IMR-90 (cell line): ENCODE measurements at regions not wholly inside any gene's neighbourhood (a gene's known extent, or its start where the extent isn't known, plus 50 kb on each side); places are given as distances from the start of the nearest gene placed in this dataset.

Experiments
- ATAC-seq: fragments of 200-7000 bp; cut with Tn5 transposase; 2 replicates; pipeline ENCODE4 v1.9.1; 2020; ENCODE audit warnings: low read depth, mild to moderate bottlenecking, moderate library complexity
- BruUV-seq: library from RNA; stranded (reverse); fragments of 400-500 nt; replicated peaks from 2 replicates; lab custom pipeline; 2021; lab: Mats Ljungman, UMichigan
- CTCF ChIA-PET: fragments of 300-600 bp; formaldehyde crosslinking; extraction: SDS; loops from one replicate; lab custom pipeline; 2021; ENCODE audit warnings: antibody characterized with exemption; lab: Yijun Ruan, JAX
- POLR2A ChIA-PET: fragments of 300-600 bp; sonication (Branson Sonifier 250); formaldehyde crosslinking; loops from one replicate; lab custom pipeline; 2022; ENCODE audit warnings: antibody characterized with exemption; ENCODE audit not compliant: unreplicated experiment; lab: Charles Lee
- DNase-seq: peaks from one replicate; pipeline ENCODE4 v3.0.0; 2013
- H2AFZ ChIP-seq: replicated peaks from 2 replicates; pipeline ENCODE3; 2013; ENCODE audit warnings: low read length, mild to moderate bottlenecking; ENCODE audit not compliant: poor library complexity
- H2AK5ac ChIP-seq: 2 replicates; pipeline ENCODE4 v1.6.1; 2013; ENCODE audit warnings: low read depth, low read length, inconsistent platforms
- H2AK9ac ChIP-seq: replicated peaks from 2 replicates; pipeline ENCODE3; 2013; ENCODE audit warnings: mild to moderate bottlenecking, low read depth, low read length, moderate library complexity; ENCODE audit not compliant: poor library complexity
- H2BK120ac ChIP-seq: 2 replicates; pipeline ENCODE4 v1.6.1; 2013; ENCODE audit warnings: low read depth, low read length, inconsistent platforms
- H2BK15ac ChIP-seq: 3 replicates; pipeline ENCODE4 v1.6.1; 2013; ENCODE audit warnings: low read depth, low read length, inconsistent platforms
- H2BK20ac ChIP-seq: 2 replicates; pipeline ENCODE4 v1.6.1; 2013; ENCODE audit warnings: low read depth, mild to moderate bottlenecking, inconsistent platforms, low read length, moderate library complexity
- H2BK5ac ChIP-seq: 2 replicates; pipeline ENCODE4 v1.6.1; 2013; ENCODE audit warnings: mild to moderate bottlenecking, low read depth, low read length, inconsistent platforms; ENCODE audit not compliant: poor library complexity, severe bottlenecking
- H3K14ac ChIP-seq: replicated peaks from 2 replicates; pipeline ENCODE4 v1.6.1; 2013; ENCODE audit warnings: low read depth, low read length, inconsistent platforms
- H3K18ac ChIP-seq: 2 replicates; pipeline ENCODE4 v1.6.1; 2013; ENCODE audit warnings: low read depth, low read length, control low read depth
- H3K23ac ChIP-seq: 2 replicates; pipeline ENCODE4 v1.6.1; 2013; ENCODE audit warnings: low read depth, low read length, inconsistent platforms
- H3K27ac ChIP-seq: 2 replicates; pipeline ENCODE4 v1.5.1; 2013; ENCODE audit warnings: mild to moderate bottlenecking, control low read depth, low read length; ENCODE audit not compliant: insufficient read depth
- H3K27me3 ChIP-seq: 2 replicates; pipeline ENCODE4 v1.6.1; 2013; ENCODE audit warnings: low read length; ENCODE audit not compliant: control insufficient read depth, insufficient read depth
- H3K36me3 ChIP-seq: 2 replicates; pipeline ENCODE4 v1.6.1; 2013; ENCODE audit warnings: low read length, mixed read lengths; ENCODE audit not compliant: control insufficient read depth, insufficient read depth
- H3K4ac ChIP-seq: 2 replicates; pipeline ENCODE4 v1.6.1; 2013; ENCODE audit warnings: low read depth, low read length, inconsistent platforms
- H3K4me1 ChIP-seq: 2 replicates; pipeline ENCODE4 v1.6.1; 2013; ENCODE audit warnings: low read length, mixed read lengths; ENCODE audit not compliant: control insufficient read depth, insufficient read depth
- H3K4me2 ChIP-seq: 2 replicates; pipeline ENCODE4 v1.6.1; 2013; ENCODE audit warnings: low read depth, mild to moderate bottlenecking, control low read depth, low read length, moderate library complexity
- H3K4me3 ChIP-seq: 2 replicates; pipeline ENCODE4 v1.5.1; 2013; ENCODE audit warnings: low read depth, mild to moderate bottlenecking, control low read depth, low read length, moderate library complexity; ENCODE audit not compliant: insufficient read depth
- H3K56ac ChIP-seq: 2 replicates; pipeline ENCODE4 v1.6.1; 2013; ENCODE audit warnings: low read length, inconsistent platforms; ENCODE audit not compliant: insufficient read depth; ENCODE audit errors: extremely low read depth
- H3K79me1 ChIP-seq, 2 experiments: 2 replicates each; pipeline ENCODE4 v1.6.1; 2013; ENCODE audit warnings: low read length in 2 of 2, inconsistent platforms in 1 of 2, low read depth in 1 of 2
- H3K9ac ChIP-seq: 2 replicates; pipeline ENCODE4 v1.6.1; 2013; ENCODE audit warnings: low read depth, low read length, control low read depth
- H3K9me1 ChIP-seq: 2 replicates; pipeline ENCODE4 v1.6.1; 2013; ENCODE audit warnings: low read length, inconsistent platforms; ENCODE audit not compliant: insufficient read depth
- H3K9me3 ChIP-seq: 2 replicates; pipeline ENCODE4 v1.6.1; 2013; ENCODE audit warnings: low read length; ENCODE audit not compliant: control insufficient read depth, insufficient read depth
- H4K20me1 ChIP-seq: 2 replicates; pipeline ENCODE4 v1.6.1; 2013; ENCODE audit warnings: low read length, inconsistent platforms; ENCODE audit not compliant: insufficient read depth
- H4K5ac ChIP-seq: 2 replicates; pipeline ENCODE4 v1.6.1; 2013; ENCODE audit warnings: mild to moderate bottlenecking, low read depth, low read length, control low read depth
- H4K8ac ChIP-seq, 2 experiments: 2 replicates each; pipeline ENCODE4 v1.6.1; 2013; ENCODE audit warnings: low read depth in 2 of 2, low read length in 2 of 2, control low read depth in 1 of 2, inconsistent platforms in 1 of 2
- H4K91ac ChIP-seq: 2 replicates; pipeline ENCODE4 v1.6.1; 2013; ENCODE audit warnings: low read depth, low read length, inconsistent platforms; ENCODE audit not compliant: insufficient read depth
- CEBPB ChIP-seq: IDR thresholded peaks from 2 replicates; pipeline ENCODE4 v1.6.1; 2012; ENCODE audit warnings: low read depth, low read length, improper control_type of control experiment
- CTCF ChIP-seq: conservative IDR thresholded peaks from 2 replicates; pipeline ENCODE4 v1.5.1; 2012; ENCODE audit warnings: mild to moderate bottlenecking, low read depth, low read length, improper control_type of control experiment
- ELK1 ChIP-seq: fragments of 150-350 bp; IDR thresholded peaks from 2 replicates; pipeline ENCODE4 v1.6.1; 2016; ENCODE audit warnings: low read depth, mild to moderate bottlenecking, low read length, moderate library complexity, borderline replicate concordance
- FOS ChIP-seq: fragments of 150-350 bp; IDR thresholded peaks from 2 replicates; pipeline ENCODE4 v1.6.1; 2016; ENCODE audit warnings: low read depth, low read length
- MAFK ChIP-seq: IDR thresholded peaks from 2 replicates; pipeline ENCODE4 v1.6.1; 2012; ENCODE audit warnings: low read depth, low read length, improper control_type of control experiment
- MAZ ChIP-seq: IDR thresholded peaks from 2 replicates; pipeline ENCODE4 v1.6.1; 2012; ENCODE audit warnings: low read depth, mild to moderate bottlenecking, low read length, improper control_type of control experiment, moderate library complexity, borderline replicate concordance
- MXI1 ChIP-seq: IDR thresholded peaks from 2 replicates; pipeline ENCODE4 v1.6.1; 2012; ENCODE audit warnings: low read depth, mild to moderate bottlenecking, low read length, moderate library complexity, borderline replicate concordance
- POLR2A ChIP-seq: IDR thresholded peaks from 2 replicates; pipeline ENCODE4 v1.6.1; 2012; ENCODE audit warnings: mild to moderate bottlenecking, low read depth, low read length
- RAD21 ChIP-seq: IDR thresholded peaks from 2 replicates; pipeline ENCODE4 v1.6.1; 2012; ENCODE audit warnings: low read length, improper control_type of control experiment
- RCOR1 ChIP-seq: IDR thresholded peaks from 2 replicates; pipeline ENCODE4 v1.6.1; 2012; ENCODE audit warnings: mild to moderate bottlenecking, low read length, improper control_type of control experiment; ENCODE audit not compliant: insufficient replicate concordance
- RFX5 ChIP-seq: IDR thresholded peaks from 2 replicates; pipeline ENCODE4 v1.8.0; 2012; ENCODE audit warnings: low read depth, mild to moderate bottlenecking, low read length, moderate library complexity
- SMC3 ChIP-seq: fragments of 150-350 bp; IDR thresholded peaks from 2 replicates; pipeline ENCODE4 v1.6.1; 2016; ENCODE audit warnings: low read depth, mild to moderate bottlenecking, antibody characterized with exemption, low read length, moderate library complexity
- WGBS, 2 experiments: methylation state at CpG; one replicate each; pipeline versions ENCODE4 v1.1.5 to v1.1.7; 2013; ENCODE audit warnings: missing lambda C conversion rate in 2 of 2; ENCODE audit not compliant: insufficient read length in 1 of 2; ENCODE audit errors: extremely low coverage in 2 of 2; 5-methylcytosine and 5-hydroxymethylcytosine counted together
- dilution Hi-C: fragments of 300-500 bp; cut with HindIII; formaldehyde crosslinking; loops from one replicate; pipeline ENCODE4 v1.14.3; 2018; ENCODE audit warnings: low sequenced_read_pairs; ENCODE audit not compliant: unreplicated experiment
- in situ Hi-C: fragments of 300-500 bp; cut with MboI; formaldehyde crosslinking; loops from 3 replicates; pipeline ENCODE4 v1.14.3; 2019; ENCODE audit warnings: low sequenced_read_pairs, inconsistent platforms, mixed read lengths
- intact Hi-C: fragments of 100-400 bp; cut with micrococcal nuclease; formaldehyde crosslinking; loops from 2 replicates; pipeline ENCODE4 v1.10.0; 2022

GRCh38 chr11:83350187-83350586, 64.0 kb upstream of the CCDC90B start:
- no peaks in the 10 kb centered on the region for H3K36me3 ChIP-seq
- dilution Hi-C loops (no loop called here), intact Hi-C loops (no loop called here), in situ Hi-C loops (no loop called here)
- no peak overlapping the region for H3K23ac ChIP-seq
- no peak overlapping the region for H2BK15ac ChIP-seq
- no peaks in the 10 kb centered on the region for H3K4me1 ChIP-seq
- no peaks in the 10 kb centered on the region for H3K9me1 ChIP-seq
- H2BK5ac ChIP-seq = no peak overlapping the region
- CTCF ChIA-PET = no interaction called here
- no peak overlapping the region for H2AK9ac ChIP-seq
- BruUV-seq = no TSS peak
- no peaks in the 10 kb centered on the region for H3K27me3 ChIP-seq
- WGBS, 2 experiments = no CpG with 5 or more reads among the region's 3 CpGs
- H2AK5ac ChIP-seq = no peak overlapping the region
- H3K79me1 ChIP-seq = no peaks in the 10 kb centered on the region
- H4K91ac ChIP-seq = no peak overlapping the region
- no peak for TF ChIP-seq RCOR1
- no peak for TF ChIP-seq POLR2A
- TF ChIP-seq ELK1 = no peak
- no peak for TF ChIP-seq RAD21
- TF ChIP-seq CTCF = no peak
- TF ChIP-seq RFX5 = no peak
- TF ChIP-seq MAFK = no peak
- no peak for TF ChIP-seq FOS
- no peak for TF ChIP-seq CEBPB
- no peak for TF ChIP-seq MXI1
- no peak for TF ChIP-seq MAZ
- no peak for TF ChIP-seq SMC3
- no peak overlapping the region for H3K9ac ChIP-seq
- no peak overlapping the region for H3K14ac ChIP-seq
- no peak overlapping the region for H3K56ac ChIP-seq
- no peak overlapping the region for H4K8ac ChIP-seq
- ATAC-seq (no peak), DNase-seq (no peak)
- no peak overlapping the region for H3K4me3 ChIP-seq
- no peaks in the 10 kb centered on the region for H3K9me3 ChIP-seq
- no peak overlapping the region for H4K5ac ChIP-seq
- no peak overlapping the region for H2AFZ ChIP-seq
- H3K4me2 ChIP-seq = no peak overlapping the region
- no peak overlapping the region for H3K18ac ChIP-seq
- no peak overlapping the region for H3K4ac ChIP-seq
- no peak overlapping the region for H2BK120ac ChIP-seq
- H3K27ac ChIP-seq = no peak overlapping the region
- H4K20me1 ChIP-seq = no peaks in the 10 kb centered on the region
- no peak overlapping the region for H2BK20ac ChIP-seq
- POLR2A ChIA-PET = no interaction called here
